Eye (tissue), 1 donor: ENCODE measurements at regions not wholly inside any gene's neighbourhood (a gene's known extent, or its start where the extent isn't known, plus 50 kb on each side); places are given as distances from the start of the nearest gene placed in this dataset.
"Not testable (repeated sequence)": the region's sequence is repeated elsewhere in the genome, so short reads cannot be mapped to it uniquely, and the experiment has no call there.

Source experiments
- DNase-seq: peaks from one replicate; pipeline ENCODE4 v3.0.0-alpha.2; 2015

DNA sequence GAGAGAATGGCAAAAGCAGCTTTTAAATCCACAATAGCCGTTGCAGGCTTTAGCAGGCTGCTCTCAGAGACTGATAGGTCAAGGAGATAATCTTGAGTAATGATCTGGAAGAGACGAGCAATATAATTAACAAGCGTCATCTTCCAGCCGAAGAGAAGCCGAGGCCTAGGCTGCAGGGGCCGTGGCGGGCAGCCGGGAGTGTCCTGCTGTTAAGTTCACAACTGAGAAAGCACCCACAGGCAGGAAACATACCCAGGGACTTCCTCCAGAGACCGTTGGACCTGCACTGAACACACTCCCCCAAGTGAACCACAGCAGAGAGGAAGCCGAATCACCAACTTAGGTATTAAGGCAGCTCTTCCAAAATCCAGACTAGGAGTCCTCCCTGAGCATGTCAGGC is 182.3 kb downstream of the IRX2 start:
- DNase-seq, result peak; percentile 63

DNA sequence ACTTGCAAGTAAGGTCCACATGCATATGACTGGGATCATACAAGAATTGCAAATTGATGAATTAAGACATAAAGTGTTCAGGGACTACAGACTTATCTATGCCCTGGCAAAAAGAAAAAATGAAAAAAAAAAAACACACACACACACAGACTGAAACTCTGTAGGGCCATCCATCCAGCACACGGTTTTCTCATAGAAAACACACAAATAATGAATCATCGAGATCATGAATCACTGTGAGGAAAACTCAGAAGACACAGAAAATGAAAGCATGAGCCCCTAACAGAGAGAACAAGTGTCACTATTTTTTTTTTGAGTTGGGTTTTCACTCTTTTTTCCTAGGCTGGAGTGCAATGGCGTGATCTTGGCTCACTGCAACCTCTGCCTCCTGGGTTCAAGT is 185.2 kb downstream of the IRX2 start:
- DNase-seq, result no peak

DNA sequence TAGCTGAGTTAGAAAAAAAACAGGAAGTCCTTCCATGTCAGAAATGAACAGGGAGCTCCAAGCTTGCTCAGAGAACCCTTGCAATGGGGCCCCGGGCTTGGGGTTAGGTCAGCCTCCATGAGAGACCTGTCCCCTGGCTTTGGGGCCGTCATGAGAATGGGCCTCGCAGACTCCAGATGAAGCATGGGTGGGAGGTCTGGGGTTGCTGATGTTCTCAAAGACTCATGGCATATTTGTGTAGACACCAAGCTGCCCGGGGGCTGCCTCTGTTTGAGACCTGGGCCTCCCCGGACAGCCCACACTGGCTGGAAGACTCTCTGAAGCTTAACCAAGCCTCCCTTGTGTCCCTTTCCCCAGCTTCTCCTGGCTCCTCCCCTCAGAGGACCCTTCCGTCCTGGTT is 186.3 kb downstream of the IRX2 start:
- DNase-seq, result no peak

DNA sequence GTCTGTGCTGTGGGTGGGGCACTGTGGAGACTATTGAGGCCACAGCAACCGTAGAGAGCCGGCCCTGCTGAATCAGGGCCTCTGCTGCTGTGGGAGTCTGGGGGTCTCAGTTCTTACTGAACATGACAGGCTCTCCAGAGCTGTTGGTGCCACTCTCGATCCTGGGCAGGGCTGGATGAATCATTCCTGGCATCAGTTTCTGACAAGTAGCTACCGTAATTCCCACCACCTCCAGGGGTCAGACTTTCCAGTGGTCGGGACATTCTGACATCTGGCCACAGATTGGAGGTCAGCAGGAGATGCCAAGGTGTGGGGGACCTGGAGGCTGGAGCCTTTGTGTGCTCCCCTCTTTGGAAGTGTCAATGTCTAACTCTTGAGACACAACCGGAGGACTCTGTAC is 188.4 kb downstream of the IRX2 start:
- DNase-seq, result no peak

DNA sequence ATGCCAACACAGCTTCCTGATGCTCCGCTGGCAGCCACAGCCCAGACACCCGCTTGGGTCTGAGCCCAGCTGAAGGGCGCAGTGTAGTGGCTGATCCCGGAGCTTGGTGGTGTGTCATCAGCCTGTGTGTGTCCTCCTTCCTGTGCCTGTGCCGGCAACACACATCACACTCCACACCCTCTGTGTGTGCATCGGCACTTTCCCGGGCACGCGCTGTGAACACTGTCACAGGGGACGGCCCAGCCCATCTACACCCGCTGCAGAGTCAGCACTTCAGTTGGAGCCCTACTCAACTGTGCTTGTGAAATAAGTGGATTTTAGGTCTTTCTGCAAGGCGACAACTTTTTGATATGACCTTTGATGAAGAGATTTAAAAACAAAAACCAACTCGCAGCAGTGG is 189.4 kb downstream of the IRX2 start:
- DNase-seq, result no peak

DNA sequence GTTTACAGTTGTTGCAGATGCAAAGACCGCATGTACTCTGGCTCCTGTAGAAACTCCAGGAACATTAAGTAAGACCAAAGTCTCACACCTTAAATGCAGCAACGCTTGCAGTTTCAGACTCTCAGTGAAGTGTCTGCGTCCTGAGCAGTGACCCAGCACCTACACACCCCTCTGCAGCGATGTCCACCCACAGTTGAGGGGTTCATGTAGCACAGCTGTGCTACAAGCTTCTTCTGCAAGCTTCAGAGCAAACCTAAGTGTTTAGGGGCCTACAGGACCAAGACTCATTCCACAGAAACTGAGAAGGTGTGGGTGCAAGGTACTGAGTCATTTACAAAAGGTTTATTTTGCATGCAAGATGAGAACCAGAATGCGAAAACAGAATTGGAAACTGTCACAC is 191.0 kb downstream of the IRX2 start:
- no peak for DNase-seq

DNA sequence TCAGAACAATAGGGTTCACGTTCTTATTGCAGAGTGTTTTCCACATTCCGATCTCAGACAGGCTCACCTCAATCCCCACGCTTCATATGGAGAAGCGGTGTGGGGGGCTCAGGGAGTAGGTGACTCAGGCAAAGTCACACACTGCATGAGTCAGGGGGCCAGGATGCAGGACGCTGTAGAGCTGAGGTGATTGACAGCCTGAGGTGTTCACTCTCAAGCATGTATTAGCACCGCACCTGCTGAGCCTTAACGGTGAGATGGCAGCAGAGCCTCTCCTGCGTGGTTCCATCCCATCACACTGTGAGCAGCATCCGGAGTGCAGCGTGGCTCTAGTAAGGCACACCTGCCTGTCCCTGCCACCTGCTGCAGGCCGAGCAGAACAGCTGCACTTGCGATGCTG is 194.0 kb downstream of the IRX2 start:
- no peak for DNase-seq

DNA sequence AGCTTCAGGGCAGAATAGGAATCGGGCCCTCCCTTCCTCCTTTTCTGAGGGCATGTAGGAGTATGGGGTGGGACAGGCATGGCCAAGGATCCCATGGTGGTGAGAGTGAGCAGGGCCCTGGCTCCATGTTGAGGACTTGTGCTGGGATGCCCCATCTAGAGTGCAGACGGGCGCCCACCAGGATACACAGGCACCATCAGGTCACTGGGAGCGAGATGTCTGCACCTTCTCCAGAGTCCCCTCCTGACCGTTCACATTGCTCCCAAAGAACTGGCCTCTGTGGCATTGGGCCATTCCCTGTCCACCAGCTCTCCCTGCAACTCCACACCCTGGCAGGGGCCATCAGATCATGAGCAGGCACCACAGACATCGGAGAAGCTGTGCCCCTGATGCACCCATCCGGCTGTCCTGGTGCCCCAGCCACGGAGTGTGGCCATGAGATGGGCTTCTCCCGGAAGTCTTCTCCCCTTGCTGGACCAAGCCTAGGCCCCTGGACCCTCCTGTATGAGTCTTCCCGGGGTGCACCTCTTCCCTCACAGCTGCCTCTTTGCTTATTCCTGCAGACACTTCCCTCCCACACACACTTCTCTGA is 195.0 kb downstream of the IRX2 start:
- DNase-seq, result no peak

DNA sequence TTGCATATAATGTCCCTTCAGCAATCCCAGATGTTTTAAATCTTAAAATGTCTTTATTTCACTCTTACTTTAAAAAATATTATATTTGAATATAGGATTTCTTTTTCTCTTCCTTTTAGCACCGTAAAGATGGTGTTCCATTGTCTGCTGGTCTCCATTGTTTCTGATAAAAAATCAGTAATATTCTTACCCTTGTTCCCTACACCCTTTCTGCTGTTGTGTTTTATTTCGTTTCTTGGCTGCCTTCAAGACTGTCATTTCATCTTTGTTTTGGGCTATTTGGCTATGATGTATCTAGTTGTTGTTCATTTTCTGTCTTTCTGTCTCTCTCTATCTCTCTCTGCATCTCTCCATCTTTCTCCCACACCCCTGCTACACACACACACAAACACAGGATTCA is 197.9 kb downstream of the IRX2 start:
- no peak for DNase-seq

DNA sequence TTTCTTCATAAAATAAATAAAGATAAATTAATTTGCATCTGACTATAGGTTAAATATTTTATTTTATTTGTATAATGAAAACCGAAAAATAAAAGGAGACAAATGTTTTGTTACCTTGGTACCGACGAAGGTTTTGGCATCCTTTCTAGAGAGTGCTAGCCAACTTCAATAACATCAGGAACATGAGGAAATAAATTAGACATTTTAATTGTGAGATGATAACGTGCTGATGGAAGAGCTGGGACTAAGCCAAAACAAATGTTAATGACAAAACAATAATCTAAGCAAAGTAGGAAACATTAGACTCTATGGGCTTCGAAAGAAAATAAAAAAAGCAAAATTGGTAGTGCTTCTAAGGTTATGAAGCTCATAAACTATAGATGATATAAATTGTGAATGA is 201.0 kb downstream of the IRX2 start:
- no peak for DNase-seq

DNA sequence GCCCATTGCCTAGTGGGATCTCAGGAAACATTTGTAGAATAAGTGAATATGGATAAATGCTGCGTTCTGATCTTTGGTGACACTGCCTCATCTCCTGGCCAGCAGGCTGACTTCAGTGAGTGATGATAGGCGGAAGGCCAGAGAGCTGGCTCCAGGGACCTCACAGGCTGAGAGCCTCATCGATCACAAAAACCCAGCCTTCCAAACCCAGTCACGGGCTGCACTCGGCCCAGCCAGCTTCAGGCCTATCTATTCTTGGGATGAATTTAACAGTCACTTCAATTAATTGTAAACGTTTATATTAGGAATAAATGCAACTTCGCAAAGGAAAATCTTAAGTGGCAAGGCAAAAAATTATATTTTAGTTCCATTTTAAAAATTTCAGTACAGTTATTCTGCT is 201.6 kb downstream of the IRX2 start:
- DNase-seq, result peak; percentile 56

DNA sequence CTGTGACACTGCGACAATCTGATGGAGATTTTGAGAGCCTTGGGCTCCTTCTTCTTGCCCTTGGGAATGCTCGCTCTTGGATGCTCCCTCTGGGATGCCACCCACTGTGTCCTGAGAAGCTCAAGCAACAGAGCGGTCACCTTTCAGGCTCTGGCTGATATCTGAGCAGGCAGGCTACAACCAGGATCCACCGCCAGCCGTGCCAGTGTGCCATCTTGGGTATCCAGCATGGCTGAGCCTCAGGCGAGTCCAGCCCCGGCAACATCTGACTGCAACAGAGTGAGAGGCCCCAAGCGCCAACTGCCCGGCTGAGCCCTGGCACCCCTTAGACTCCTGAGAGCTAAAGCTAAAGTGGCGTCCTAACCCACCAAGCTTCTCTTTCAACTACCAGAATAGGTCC is 202.1 kb downstream of the IRX2 start:
- no peak for DNase-seq

DNA sequence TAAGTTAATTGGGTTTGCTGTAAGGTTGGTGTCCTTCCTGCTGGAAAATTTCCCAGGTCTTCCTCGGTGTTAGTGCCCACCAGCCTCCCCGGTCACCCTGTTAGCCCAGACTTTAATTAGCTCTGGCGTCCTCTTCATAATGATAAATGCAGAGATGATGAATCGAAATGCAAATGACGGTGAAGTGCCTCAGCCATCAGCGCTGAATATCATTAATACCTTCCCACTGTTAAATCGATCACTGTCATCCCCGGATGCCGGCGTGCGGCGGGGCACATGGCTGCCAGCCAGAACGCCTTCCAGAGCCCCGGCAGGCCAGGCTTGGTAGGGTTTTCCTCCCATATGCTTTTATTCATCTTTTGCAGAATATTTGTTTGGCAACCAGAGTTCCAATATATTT is 204.5 kb downstream of the IRX2 start:
- DNase-seq, result no peak

DNA sequence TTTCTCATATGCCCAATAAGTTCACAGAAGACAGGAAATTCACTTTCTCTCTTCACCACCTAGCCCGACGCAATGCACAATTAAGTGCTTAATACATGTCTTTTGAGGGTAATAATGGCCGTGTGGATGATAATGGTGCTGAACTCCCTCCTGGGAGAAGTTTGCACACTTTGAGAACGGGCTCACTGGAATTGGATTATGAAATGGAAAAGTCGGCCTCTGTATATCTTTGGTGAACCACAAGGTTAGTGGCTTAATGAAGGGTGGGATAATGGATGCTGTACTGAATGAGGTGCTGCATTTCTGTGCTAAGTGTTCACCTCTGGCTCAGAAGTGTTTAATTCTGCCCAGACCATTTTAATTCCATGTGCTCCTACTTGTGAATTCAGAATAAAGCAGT is 207.5 kb downstream of the IRX2 start:
- no peak for DNase-seq

DNA sequence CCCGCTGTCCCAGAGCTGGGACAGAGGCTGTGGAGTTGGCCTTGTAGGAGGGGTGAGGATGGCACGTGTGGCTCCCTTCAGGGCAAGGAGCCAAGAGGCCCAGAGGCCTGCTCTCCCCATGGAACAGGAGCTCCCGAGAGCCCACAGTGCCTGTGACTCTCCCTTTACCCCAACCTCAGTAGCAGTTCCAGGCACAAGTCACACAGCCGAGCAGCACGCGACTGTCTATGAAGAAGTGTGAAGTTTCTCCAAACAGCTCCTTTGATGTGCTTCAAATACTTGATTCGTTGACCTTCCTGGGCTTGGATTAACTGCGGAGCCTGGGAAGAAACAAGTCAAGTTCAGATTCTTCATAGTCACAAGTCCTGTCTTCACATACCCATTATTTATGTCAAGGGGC is 208.7 kb downstream of the IRX2 start:
- DNase-seq, result no peak

DNA sequence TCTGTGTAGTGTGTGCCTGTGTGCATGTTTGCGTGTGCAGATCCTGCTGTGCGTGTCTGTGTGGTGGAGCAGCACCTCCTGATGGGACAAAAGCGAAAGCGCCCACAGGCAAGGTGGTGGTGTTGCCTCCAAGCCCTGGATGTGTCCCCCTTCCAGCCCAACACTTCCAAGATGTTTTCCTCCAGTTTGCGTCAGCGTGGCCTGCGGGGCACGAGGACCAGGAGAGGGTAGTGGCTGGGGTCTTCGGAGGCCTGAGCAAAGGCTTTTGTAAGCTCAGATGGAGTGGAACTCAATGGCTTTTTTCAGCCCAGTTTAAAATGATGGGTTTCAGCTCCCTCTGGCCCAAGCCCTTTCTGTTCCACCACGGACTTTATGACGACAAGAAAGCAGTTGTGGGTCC is 209.5 kb downstream of the IRX2 start:
- DNase-seq, result no peak

DNA sequence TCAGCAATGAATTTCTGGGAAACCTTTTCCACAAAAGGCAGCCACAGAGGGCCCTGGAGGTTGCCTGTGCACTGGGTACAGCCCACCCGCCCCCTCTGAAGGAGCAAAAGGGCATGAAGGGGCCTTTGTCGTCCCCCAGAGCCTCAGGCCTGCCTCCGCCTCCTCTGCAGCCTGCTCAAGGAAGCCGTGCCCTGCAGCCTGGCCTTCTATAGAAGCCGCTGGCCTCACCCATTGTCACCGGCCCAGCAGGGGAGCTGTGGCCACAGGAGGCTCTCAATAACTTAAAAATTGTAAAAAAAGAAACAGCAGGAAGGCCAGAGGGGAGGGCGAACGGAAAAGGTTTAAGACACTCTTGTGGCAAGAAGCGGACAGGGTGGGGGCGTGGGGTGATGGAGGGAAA is 213.3 kb downstream of the IRX2 start:
- DNase-seq, result peak; percentile 80

DNA sequence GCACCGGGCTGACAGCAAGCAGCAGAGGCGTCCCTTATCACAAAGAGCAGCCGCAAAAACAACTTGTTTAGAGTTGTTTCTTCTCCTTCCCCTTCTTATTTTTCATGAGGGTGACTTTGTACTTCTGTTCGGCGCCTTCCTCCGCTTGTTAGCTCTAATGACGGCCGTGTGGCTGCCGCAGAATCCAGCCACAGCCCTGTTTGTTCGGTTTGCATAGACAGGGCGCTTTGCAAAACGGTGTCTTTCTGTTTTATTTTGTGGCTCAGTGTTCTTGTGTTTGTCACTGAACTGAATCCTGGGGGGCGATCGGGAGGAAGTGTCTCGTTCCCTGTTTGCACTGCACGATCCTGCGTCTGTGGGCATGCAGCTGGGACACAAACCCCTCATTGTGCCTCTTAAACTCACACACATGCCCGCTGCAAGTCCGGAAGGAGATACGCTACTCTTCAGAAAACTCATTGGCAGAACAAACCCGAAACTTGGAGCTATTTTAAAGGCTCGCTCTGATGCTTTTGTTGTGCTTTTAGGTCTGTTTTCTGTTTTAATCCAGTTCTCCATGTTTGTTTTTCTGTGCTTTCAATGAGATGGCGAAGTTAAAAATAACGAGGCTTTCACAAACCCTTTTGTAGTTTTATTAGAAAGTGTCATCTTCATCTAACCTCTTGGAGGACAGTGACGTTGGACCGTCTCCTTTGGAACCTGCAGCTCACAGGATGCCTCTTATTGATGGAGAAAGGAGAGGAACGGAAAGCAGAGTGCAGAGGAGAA is 213.9 kb downstream of the IRX2 start:
- peak; percentile 73 for DNase-seq

DNA sequence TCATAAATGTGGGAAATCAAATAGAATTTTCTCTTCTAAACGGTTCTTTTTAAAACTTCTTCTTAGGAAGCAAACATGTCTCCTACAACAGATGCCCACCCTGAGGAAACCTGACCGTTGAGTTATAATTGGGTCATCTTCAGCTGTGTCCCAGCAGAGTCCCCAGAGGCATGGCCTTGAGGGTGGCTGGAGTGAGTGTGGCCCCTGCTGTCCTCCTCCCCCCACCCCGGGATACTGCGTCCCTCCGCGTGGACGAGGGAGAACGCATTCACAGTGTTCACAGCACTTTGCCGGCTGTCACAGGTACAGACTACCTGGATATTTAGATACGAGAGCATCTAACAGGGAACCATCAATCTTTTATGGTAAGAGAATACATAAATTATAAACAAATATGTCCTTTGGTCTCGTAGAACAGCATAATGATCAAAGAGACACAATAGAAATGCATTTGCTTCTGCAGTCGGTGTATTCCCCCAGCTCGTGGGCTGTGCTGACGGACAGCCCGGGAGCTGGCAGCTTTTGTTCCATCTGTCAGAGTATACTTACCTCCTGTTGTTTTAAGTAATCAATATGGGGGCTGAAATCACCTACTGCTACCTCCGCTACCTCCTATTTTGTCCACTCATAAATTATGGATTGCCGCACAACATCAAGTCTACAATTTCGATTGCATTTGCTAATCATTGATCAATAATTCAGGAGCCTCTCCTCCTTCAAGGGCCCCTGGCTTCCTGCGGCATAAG is 214.7 kb downstream of the IRX2 start:
- DNase-seq, result peak; percentile 84

DNA sequence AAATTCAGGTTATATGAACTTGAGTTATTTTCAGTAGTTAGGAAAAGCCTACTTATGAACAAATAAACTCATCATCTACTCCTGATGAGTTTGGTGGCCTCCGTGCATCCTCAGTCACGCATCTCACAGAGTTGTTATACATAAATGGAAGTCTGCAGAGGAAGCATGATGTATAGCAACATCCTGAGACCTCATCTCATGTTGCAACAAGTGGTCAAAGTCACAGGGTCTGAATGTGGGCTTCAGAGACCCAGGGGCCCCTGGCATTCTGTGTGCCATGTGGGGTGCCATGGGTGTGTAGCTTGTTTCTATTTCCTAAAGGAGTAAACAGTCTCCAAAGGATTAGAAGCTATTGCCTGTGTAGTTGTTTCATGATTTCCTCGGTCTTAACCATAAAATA is 216.5 kb downstream of the IRX2 start:
- DNase-seq, result no peak

DNA sequence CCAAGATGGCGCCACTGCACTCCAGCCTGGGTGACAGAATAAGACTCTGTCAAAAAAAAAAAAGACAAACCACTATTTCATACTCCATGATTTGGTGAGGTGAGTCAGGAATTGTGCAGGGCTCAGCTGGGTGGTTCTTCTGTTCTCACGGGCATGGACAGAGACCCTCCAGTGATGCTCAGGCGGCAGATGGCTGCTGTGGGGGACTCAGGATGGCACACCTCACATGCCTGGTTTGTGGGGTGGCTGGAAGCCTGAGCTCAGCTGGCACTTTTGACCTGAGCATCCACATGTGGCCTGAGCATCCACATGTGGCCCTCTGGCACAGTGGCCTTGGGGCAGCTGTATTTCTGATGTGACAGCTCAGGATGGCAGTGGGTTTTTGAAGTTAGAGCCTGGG is 217.2 kb downstream of the IRX2 start:
- no peak for DNase-seq

DNA sequence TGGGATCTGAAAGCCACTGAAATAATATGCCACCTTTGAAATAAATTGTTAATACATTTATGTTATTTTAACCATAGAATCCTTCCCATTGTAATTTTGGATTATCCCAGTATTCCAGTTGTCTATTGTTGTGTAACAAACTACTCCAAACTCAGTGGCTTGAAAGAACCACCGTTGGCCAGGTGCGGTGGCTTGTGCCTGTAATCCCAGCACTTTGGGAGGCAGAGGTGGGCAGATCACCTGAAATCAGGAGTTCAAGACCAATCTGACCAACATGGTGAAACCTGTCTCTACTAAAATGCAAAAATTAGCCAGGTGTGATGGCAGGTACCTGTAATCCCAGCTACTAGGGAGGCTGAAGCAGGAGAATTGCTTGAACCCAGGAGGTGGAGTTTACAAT is 217.6 kb downstream of the IRX2 start:
- DNase-seq, result not testable (repeated sequence)

DNA sequence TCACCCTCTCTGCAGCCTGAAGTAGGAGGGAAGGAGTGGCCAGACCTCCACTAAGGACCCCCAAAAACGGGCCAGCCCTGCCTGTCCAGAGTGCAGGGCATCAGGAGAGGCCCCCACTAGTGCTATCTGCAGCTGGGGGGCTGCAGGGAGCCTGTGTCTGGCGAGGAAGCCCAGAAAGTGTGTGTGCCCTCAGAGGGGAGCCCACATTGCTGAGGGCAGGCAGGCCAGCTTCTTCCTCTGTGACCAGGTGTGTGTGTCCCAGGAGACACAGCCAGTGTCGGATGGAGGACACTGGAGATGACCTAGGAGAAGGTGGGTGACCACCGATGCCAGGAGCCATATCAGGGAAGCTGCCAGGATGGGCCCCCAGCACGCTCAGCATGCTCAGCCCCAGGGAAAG is 218.7 kb downstream of the IRX2 start:
- DNase-seq, result no peak

DNA sequence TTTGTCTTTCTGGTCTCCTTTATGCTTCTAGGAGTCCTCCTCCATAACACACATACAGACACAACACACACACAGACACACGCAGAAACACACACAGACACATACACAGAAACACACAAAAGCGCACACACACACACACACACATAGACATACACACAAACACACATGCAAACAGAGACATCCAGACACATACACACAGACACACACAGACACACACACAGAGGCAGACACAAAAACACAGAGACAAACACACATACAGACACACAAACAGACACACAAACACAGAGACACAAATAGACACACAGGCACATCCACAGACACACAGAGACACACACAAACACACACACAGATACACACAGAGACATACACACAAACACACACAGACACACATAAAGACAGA is 220.2 kb downstream of the IRX2 start:
- DNase-seq, result no peak
